ENCODE measurements at regions not wholly inside any gene's neighbourhood (a gene's known extent, or its start where the extent isn't known, plus 50 kb on each side); places are given as distances from the start of the nearest gene placed in this dataset.
A peak's percentile ranks its signal among the peaks of the same experiment; 100 is the strongest.

GRCh38 chr4:45358573-45359506 lies 632.5 kb upstream of the GNPDA2 start:
- H3K9ac ChIP-seq (ENCODE audit: low read length), result no peak overlapping the region
- H2AFZ ChIP-seq (ENCODE audit: low read depth, low read length), result no peak overlapping the region
- WGBS, result 88% methylated on average over 1 of the region's 3 CpGs
- no peak for DNase-seq
- H3K27ac ChIP-seq (ENCODE audit: low read length, poor library complexity, severe bottlenecking), result no peak overlapping the region
- H3K14ac ChIP-seq (ENCODE audit: low read length in 2 of 2), result no peak overlapping the region
- no peaks in the 10 kb centered on the region for H3K9me3 ChIP-seq (ENCODE audit: control insufficient read depth, low read length)
- no peak overlapping the region for H3K4me3 ChIP-seq (ENCODE audit: insufficient read depth in 1 of 2, low read depth in 1 of 2, low read length in 2 of 2)
- H3K4me1 ChIP-seq (ENCODE audit: control insufficient read depth, insufficient read depth, low read depth, low read length), result no peaks in the 10 kb centered on the region
- H2AK5ac ChIP-seq (ENCODE audit: low read length, severe bottlenecking), result no peak overlapping the region
- H2BK5ac ChIP-seq (ENCODE audit: low read depth, low read length, poor library complexity, severe bottlenecking), result no peak overlapping the region
- no peak overlapping the region for H3K18ac ChIP-seq (ENCODE audit: low read depth in 1 of 2, low read length in 2 of 2)
- H2BK15ac ChIP-seq (ENCODE audit: low read depth, poor library complexity, severe bottlenecking), result no peak overlapping the region
- H3K4me2 ChIP-seq (ENCODE audit: low read length, poor library complexity, severe bottlenecking), result no peak overlapping the region
- no peak overlapping the region for H4K8ac ChIP-seq (ENCODE audit: low read length)
- H3K27me3 ChIP-seq (ENCODE audit: control insufficient read depth in 1 of 2, insufficient read depth in 1 of 2, low read length in 2 of 2), result no peaks in the 10 kb centered on the region
- no peaks in the 10 kb centered on the region for H3K36me3 ChIP-seq (ENCODE audit: control insufficient read depth in 1 of 2, insufficient read depth in 2 of 2, low read depth in 1 of 2, low read length in 2 of 2)
- no peaks in the 10 kb centered on the region for H3K79me1 ChIP-seq (replicated peaks; ENCODE audit: low read length, poor library complexity, severe bottlenecking)
- H3K23ac ChIP-seq (ENCODE audit: low read length in 2 of 2), result no peak overlapping the region
- no peak overlapping the region for H2BK12ac ChIP-seq (ENCODE audit: low read length in 2 of 2)
- H3K4ac ChIP-seq (ENCODE audit: low read depth in 1 of 2, low read length in 2 of 2), result no peak overlapping the region
- no peak overlapping the region for H4K91ac ChIP-seq (ENCODE audit: low read length)
- H2BK120ac ChIP-seq (ENCODE audit: low read depth, low read length), result no peak overlapping the region

GRCh38 chr4:45353161-45353560 lies 626.8 kb upstream of the GNPDA2 start:
- H2BK5ac ChIP-seq (ENCODE audit: low read depth, low read length, poor library complexity, severe bottlenecking), result no peak overlapping the region
- H3K27me3 ChIP-seq (ENCODE audit: control insufficient read depth in 1 of 2, insufficient read depth in 1 of 2, low read length in 2 of 2), result no peaks in the 10 kb centered on the region
- no peak overlapping the region for H3K4me2 ChIP-seq (ENCODE audit: low read length, poor library complexity, severe bottlenecking)
- no peak overlapping the region for H3K4me3 ChIP-seq (ENCODE audit: insufficient read depth in 1 of 2, low read depth in 1 of 2, low read length in 2 of 2)
- no peak overlapping the region for H3K18ac ChIP-seq (ENCODE audit: low read depth in 1 of 2, low read length in 2 of 2)
- no peaks in the 10 kb centered on the region for H3K79me1 ChIP-seq (replicated peaks; ENCODE audit: low read length, poor library complexity, severe bottlenecking)
- H3K4me1 ChIP-seq (ENCODE audit: control insufficient read depth, insufficient read depth, low read depth, low read length), result no peaks in the 10 kb centered on the region
- H3K14ac ChIP-seq (ENCODE audit: low read length in 2 of 2), result no peak overlapping the region
- no peak overlapping the region for H2BK15ac ChIP-seq (ENCODE audit: low read depth, poor library complexity, severe bottlenecking)
- H3K9ac ChIP-seq (ENCODE audit: low read length), result no peak overlapping the region
- no peak overlapping the region for H2AK5ac ChIP-seq (ENCODE audit: low read length, severe bottlenecking)
- H2AFZ ChIP-seq (ENCODE audit: low read depth, low read length), result no peak overlapping the region
- no peak for DNase-seq
- no peak overlapping the region for H4K91ac ChIP-seq (ENCODE audit: low read length)
- H4K8ac ChIP-seq (ENCODE audit: low read length), result no peak overlapping the region
- no peaks in the 10 kb centered on the region for H3K36me3 ChIP-seq (ENCODE audit: control insufficient read depth in 1 of 2, insufficient read depth in 2 of 2, low read depth in 1 of 2, low read length in 2 of 2)
- H3K4ac ChIP-seq (ENCODE audit: low read depth in 1 of 2, low read length in 2 of 2), result no peak overlapping the region
- H2BK12ac ChIP-seq (ENCODE audit: low read length in 2 of 2), result no peak overlapping the region
- H2BK120ac ChIP-seq (ENCODE audit: low read depth, low read length), result no peak overlapping the region
- no peak overlapping the region for H3K27ac ChIP-seq (ENCODE audit: low read length, poor library complexity, severe bottlenecking)
- H3K9me3 ChIP-seq (ENCODE audit: control insufficient read depth, low read length), result no peaks in the 10 kb centered on the region
- H3K23ac ChIP-seq (ENCODE audit: low read length in 2 of 2), result no peak overlapping the region

GRCh38 chr4:45350438-45350837 lies 624.1 kb upstream of the GNPDA2 start:
- Histone ChIP-seq H3K9ac (ENCODE audit: low read length) (peak overlapping the region; percentile 85), H3K4me1 (ENCODE audit: control insufficient read depth, insufficient read depth, low read depth, low read length) (no peaks in the 10 kb centered on the region), H3K36me3 (ENCODE audit: control insufficient read depth in 1 of 2, insufficient read depth in 2 of 2, low read depth in 1 of 2, low read length in 2 of 2) (no peaks in the 10 kb centered on the region), H2BK12ac (ENCODE audit: low read length in 2 of 2) (no peak overlapping the region), H2AFZ (ENCODE audit: low read depth, low read length) (no peak overlapping the region), H3K18ac (ENCODE audit: low read depth in 1 of 2, low read length in 2 of 2) (no peak overlapping the region), H3K4me2 (ENCODE audit: low read length, poor library complexity, severe bottlenecking) (peak overlapping the region; percentile 70), H2AK5ac (ENCODE audit: low read length, severe bottlenecking) (no peak overlapping the region), H2BK5ac (ENCODE audit: low read depth, low read length, poor library complexity, severe bottlenecking) (no peak overlapping the region), H3K4ac (ENCODE audit: low read depth in 1 of 2, low read length in 2 of 2) (no peak overlapping the region), H3K79me1 (replicated peaks; ENCODE audit: low read length, poor library complexity, severe bottlenecking) (no peaks in the 10 kb centered on the region), H3K23ac (ENCODE audit: low read length in 2 of 2) (no peak overlapping the region), H3K27ac (ENCODE audit: low read length, poor library complexity, severe bottlenecking) (no peak overlapping the region), H3K4me3 (ENCODE audit: insufficient read depth in 1 of 2, low read depth in 1 of 2, low read length in 2 of 2) (peak overlapping the region in 1 of 2 experiments; percentile 65), H3K27me3 (ENCODE audit: control insufficient read depth in 1 of 2, insufficient read depth in 1 of 2, low read length in 2 of 2) (no peaks in the 10 kb centered on the region), H4K8ac (ENCODE audit: low read length) (no peak overlapping the region), H2BK15ac (ENCODE audit: low read depth, poor library complexity, severe bottlenecking) (no peak overlapping the region), H2BK120ac (ENCODE audit: low read depth, low read length) (no peak overlapping the region), H3K9me3 (ENCODE audit: control insufficient read depth, low read length) (no peaks in the 10 kb centered on the region), H3K14ac (ENCODE audit: low read length in 2 of 2) (no peak overlapping the region), H4K91ac (ENCODE audit: low read length) (no peak overlapping the region)
- DNase-seq, result peak; percentile 56
- no CpG with 5 or more reads among the region's 1 CpG for WGBS

DNA sequence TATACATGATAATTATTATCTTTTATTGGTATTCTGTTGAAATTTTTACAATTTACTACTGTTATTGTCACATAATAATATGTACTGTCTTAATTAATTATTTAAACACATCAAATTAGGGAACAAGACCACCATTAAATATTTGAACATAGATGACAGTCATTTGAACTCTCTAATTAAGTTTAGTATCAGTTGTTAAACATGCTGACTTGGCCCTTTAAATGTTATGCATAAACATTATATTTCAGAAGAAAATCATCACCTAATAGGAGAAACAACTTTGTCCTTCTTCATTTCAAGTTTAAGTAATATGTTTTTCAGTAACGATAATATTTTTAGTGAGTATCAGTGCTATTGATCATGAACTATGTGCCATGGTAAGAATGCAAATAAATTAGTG lies 623.5 kb upstream of the GNPDA2 start:
- no peak overlapping the region for H3K27ac ChIP-seq (ENCODE audit: low read length, poor library complexity, severe bottlenecking)

More for the DNA sequence above, 623.5 kb upstream of the GNPDA2 start:
- H3K36me3 ChIP-seq (ENCODE audit: control insufficient read depth in 1 of 2, insufficient read depth in 2 of 2, low read depth in 1 of 2, low read length in 2 of 2), result no peaks in the 10 kb centered on the region
- no CpG with 5 or more reads among the region's 1 CpG for WGBS
- H3K4me1 ChIP-seq (ENCODE audit: control insufficient read depth, insufficient read depth, low read depth, low read length), result no peaks in the 10 kb centered on the region
- no peak overlapping the region for H4K91ac ChIP-seq (ENCODE audit: low read length)
- no peak overlapping the region for H3K14ac ChIP-seq (ENCODE audit: low read length in 2 of 2)
- H3K4me2 ChIP-seq (ENCODE audit: low read length, poor library complexity, severe bottlenecking), result no peak overlapping the region
- no peaks in the 10 kb centered on the region for H3K27me3 ChIP-seq (ENCODE audit: control insufficient read depth in 1 of 2, insufficient read depth in 1 of 2, low read length in 2 of 2)
- no peak overlapping the region for H2BK12ac ChIP-seq (ENCODE audit: low read length in 2 of 2)
- no peak overlapping the region for H2BK5ac ChIP-seq (ENCODE audit: low read depth, low read length, poor library complexity, severe bottlenecking)
- no peak overlapping the region for H3K18ac ChIP-seq (ENCODE audit: low read depth in 1 of 2, low read length in 2 of 2)
- peak overlapping the region in 1 of 2 experiments; percentile 65 for H3K4me3 ChIP-seq (ENCODE audit: insufficient read depth in 1 of 2, low read depth in 1 of 2, low read length in 2 of 2)
- peak overlapping the region; percentile 85 for H3K9ac ChIP-seq (ENCODE audit: low read length)
- DNase-seq, result no peak
- no peaks in the 10 kb centered on the region for H3K9me3 ChIP-seq (ENCODE audit: control insufficient read depth, low read length)
- H2BK120ac ChIP-seq (ENCODE audit: low read depth, low read length), result no peak overlapping the region
- H2BK15ac ChIP-seq (ENCODE audit: low read depth, poor library complexity, severe bottlenecking), result no peak overlapping the region
- no peak overlapping the region for H3K23ac ChIP-seq (ENCODE audit: low read length in 2 of 2)
- H3K4ac ChIP-seq (ENCODE audit: low read depth in 1 of 2, low read length in 2 of 2), result no peak overlapping the region
- no peak overlapping the region for H2AK5ac ChIP-seq (ENCODE audit: low read length, severe bottlenecking)
- H3K79me1 ChIP-seq (replicated peaks; ENCODE audit: low read length, poor library complexity, severe bottlenecking), result no peaks in the 10 kb centered on the region
- H2AFZ ChIP-seq (ENCODE audit: low read depth, low read length), result no peak overlapping the region
- H4K8ac ChIP-seq (ENCODE audit: low read length), result no peak overlapping the region

Measured in mesenchymal stem cell (in vitro differentiated cells and primary cell).